Heart right ventricle (tissue), 16 donors: ENCODE measurements at regions not wholly inside any gene's neighbourhood (a gene's known extent, or its start where the extent isn't known, plus 50 kb on each side); places are given as distances from the start of the nearest gene placed in this dataset.

Experiments
- ATAC-seq, 8 donors: fragments of 200-7000 bp; cut with Tn5 transposase; one replicate each; pipeline ENCODE4 v1.9.1; 2020; ENCODE audit warnings: mild to moderate bottlenecking in 8 of 8, moderate library complexity in 8 of 8, moderate number of reproducible peaks in 1 of 8
- DNase-seq, 2 donors: peaks; one replicate each; pipeline ENCODE4 v3.0.0-alpha.2; 2020
- H3K27ac ChIP-seq, 10 donors: fragments of 200-600 bp; sonication (generic) in 2 of 10; one replicate each; pipeline versions ENCODE4 v1.5.0 to v1.8.0; 2020 to 2022; ENCODE audit warnings: mild to moderate bottlenecking in 3 of 10
- H3K27me3 ChIP-seq, 7 donors: fragments of 200-600 bp; one replicate each; pipeline ENCODE4 v1.8.0; 2021 to 2022; ENCODE audit warnings: mild to moderate bottlenecking in 2 of 7
- H3K36me3 ChIP-seq, 9 donors: fragments of 200-600 bp; sonication (generic) in 1 of 9; one replicate each; pipeline versions ENCODE4 v1.5.0 to v1.8.0; 2020 to 2022; ENCODE audit warnings: mild to moderate bottlenecking in 2 of 9
- H3K4me1 ChIP-seq, 9 donors: fragments of 200-600 bp; sonication (generic) in 1 of 9; one replicate each; pipeline versions ENCODE4 v1.5.0 to v1.8.0; 2020 to 2022; ENCODE audit warnings: mild to moderate bottlenecking in 4 of 9
- H3K4me3 ChIP-seq, 10 donors: fragments of 200-600 bp; sonication (generic) in 2 of 10; one replicate each; pipeline versions ENCODE4 v1.5.0 to v1.8.0; 2020 to 2022; ENCODE audit warnings: mild to moderate bottlenecking in 7 of 10, moderate library complexity in 2 of 10
- H3K9me3 ChIP-seq, 11 donors: fragments of 200-600 bp in 10 of 11; sonication (generic) in 2 of 11; one replicate each; pipeline versions ENCODE4 v1.5.0 to v1.8.0; 2013 to 2022; ENCODE audit warnings: mild to moderate bottlenecking in 2 of 11, control low read depth in 1 of 11, moderate library complexity in 1 of 11
- CTCF ChIP-seq, 9 donors: fragments of 200-600 bp; sonication (generic) in 2 of 9; IDR thresholded peaks; one replicate each; pipeline versions ENCODE4 v1.5.0 to v1.8.0; 2021 to 2022; ENCODE audit warnings: antibody characterized with exemption in 9 of 9, mild to moderate bottlenecking in 5 of 9, moderate library complexity in 1 of 9
- WGBS, 2 donors: extraction: QIAGEN DNeasy Blood & Tissue Kit; methylation state at CpG; one replicate each; pipeline ENCODE4 v1.1.7; 2013; ENCODE audit warnings: inconsistent platforms in 1 of 2; 5-methylcytosine and 5-hydroxymethylcytosine counted together
- intact Hi-C, 10 donors: fragments of 100-400 bp; cut with DNase I; formaldehyde crosslinking; loops; one replicate each; pipeline versions ENCODE4 v1.11.1 to v1.14.2; 2022
- donor health status: Arrhythmogenic right ventricular cardiomyopathy.
- donor health status: ischemic (EF 13 %, LVEDD 7.1; RV severe dilation, severe dysfunction).
- donor health status: healthy with polysubstance abuse.
- donor health status: DM: no; HTN: yes; CAD: no.
- donor health status: DM: no; HTN: no; CAD: no.
- donor health status: ischemic (EF 25% LVEDD 6.9; RV normal size, moderate dysfunction).
- donor health status: ischemic (EF 25% LVEDD 5.7; RV mildly dilated, moderate dysfunction).
- donor health status: healthy.
- donor health status: DM: yes; HTN: yes; CAD: no.
- donor health status: Ischemic cardiomyopathy.
- donor health status: ischemic (EF 35%, LVEDD 5.7; RV mildly dilated, moderate dysfunction).
- donor health status: nonischemic (EF 11% LVEDD 7.7; RV severe dilation, severe dysfunction).
- donor health status: DM: yes; HTN: yes; CAD: no.
- donor health status: PGD.
- donor health status: ischemic (EF 29% LVEDD 5.4; RV normal size, mild dysfunction).
- donor health status: nonischemic (EF 23%, LVEDD 6.1; RV moderate dilation, normal function).

- no peak overlapping the region for H3K4me3 ChIP-seq
- 75 to 79% methylated on average over 3 of the region's 3 CpGs for WGBS, 2 donors
- H3K27me3 ChIP-seq = peaks cover 0 to 55% (median 10%) of the 10 kb centered on the region in 7 donors
- no peaks in the 10 kb centered on the region for H3K36me3 ChIP-seq
- intact Hi-C loops = no loop called here
- H3K4me1 ChIP-seq = no peaks in the 10 kb centered on the region
- no peaks in the 10 kb centered on the region for H3K9me3 ChIP-seq
- DNase-seq (no peak), ATAC-seq (no peak)
- no peak for TF ChIP-seq CTCF (IDR thresholded peaks at IDR 0.05)
- H3K27ac ChIP-seq = no peak overlapping the region
Observed at GRCh38 chr19:30215248-30215647, 156.9 kb upstream of the ZNF536 start.

GRCh38 chr19:30216453-30216852 lies 155.7 kb upstream of the ZNF536 start:
- WGBS, 2 donors = 90 to 93% methylated on average over 4 of the region's 4 CpGs
- no peak for ATAC-seq
- Histone ChIP-seq H3K4me1 (no peaks in the 10 kb centered on the region), H3K27ac (no peak overlapping the region), H3K27me3 (peaks cover 0 to 65% (median 16%) of the 10 kb centered on the region in 7 donors), H3K36me3 (no peaks in the 10 kb centered on the region), H3K4me3 (no peak overlapping the region), H3K9me3 (no peaks in the 10 kb centered on the region)
- DNase-seq = no peak
- no peak for TF ChIP-seq CTCF (IDR thresholded peaks at IDR 0.05)
- intact Hi-C loops = no loop called here

- DNase-seq = no peak
- H3K27me3 ChIP-seq = peaks cover 0 to 71% (median 26%) of the 10 kb centered on the region in 7 donors
- no peak overlapping the region for H3K4me3 ChIP-seq
- H3K36me3 ChIP-seq = no peaks in the 10 kb centered on the region
- H3K4me1 ChIP-seq = no peaks in the 10 kb centered on the region
- no peak for ATAC-seq
- no peaks in the 10 kb centered on the region for H3K9me3 ChIP-seq
- no peak overlapping the region for H3K27ac ChIP-seq
- 80 to 81% methylated on average over 5 of the region's 5 CpGs for WGBS, 2 donors
- no peak for TF ChIP-seq CTCF (IDR thresholded peaks at IDR 0.05)
- intact Hi-C loops = no loop called here
Observed at GRCh38 chr19:30217461-30217860, 154.7 kb upstream of the ZNF536 start.

- Histone ChIP-seq H3K4me1 (peaks cover 0 to 5% (median 0%) of the 10 kb centered on the region in 9 donors), H3K9me3 (no peaks in the 10 kb centered on the region), H3K27me3 (peaks cover 0 to 81% (median 47%) of the 10 kb centered on the region in 7 donors), H3K36me3 (no peaks in the 10 kb centered on the region), H3K27ac (no peak overlapping the region), H3K4me3 (no peak overlapping the region)
- intact Hi-C loops = loop anchor here in 5 of 10 donors (5.0 to 10.0 kb wide), 3 partner anchors 185 to 435 kb away; no protein-coding TSS in a partner anchor
- DNase-seq (no peak), ATAC-seq (no peak)
- WGBS, 2 donors = 85 to 86% methylated on average over 5 of the region's 5 CpGs
- no peak for TF ChIP-seq CTCF (IDR thresholded peaks at IDR 0.05)
Observed at GRCh38 chr19:30219702-30220101, 152.5 kb upstream of the ZNF536 start.
